HEK293 (cell line): ENCODE measurements at regions not wholly inside any gene's neighbourhood (a gene's known extent, or its start where the extent isn't known, plus 50 kb on each side); places are given as distances from the start of the nearest gene placed in this dataset.

Experiments used
- BCL11A ChIP-seq: fragments of 450-650 bp; formaldehyde crosslinking; IDR thresholded peaks from 2 replicates; pipeline ENCODE4 v1.5.1; 2016; ENCODE audit warnings: low read depth, missing biosample characterization, missing genetic modification characterization
- CTCF ChIP-seq: fragments of 450-650 bp; formaldehyde crosslinking; IDR thresholded peaks from 2 replicates; pipeline ENCODE4 v1.5.1; 2016; ENCODE audit warnings: missing biosample characterization, missing genetic modification characterization
- ELK4 ChIP-seq: IDR thresholded peaks from 2 replicates; pipeline ENCODE4 v1.6.1; 2011; ENCODE audit warnings: mild to moderate bottlenecking, low read depth, low read length, borderline replicate concordance
- PATZ1 ChIP-seq: fragments of 450-650 bp; formaldehyde crosslinking; IDR thresholded peaks from 2 replicates; pipeline ENCODE4 v1.5.1; 2016; ENCODE audit warnings: missing biosample characterization, missing genetic modification characterization
- ZBTB8A ChIP-seq: fragments of 450-650 bp; formaldehyde crosslinking; IDR thresholded peaks from 2 replicates; pipeline ENCODE4 v1.5.1; 2016; ENCODE audit warnings: missing biosample characterization, missing genetic modification characterization
- ZEB2 ChIP-seq: fragments of 450-650 bp; formaldehyde crosslinking; IDR thresholded peaks from 2 replicates; pipeline ENCODE4 v1.5.1; 2016; ENCODE audit warnings: missing biosample characterization, missing genetic modification characterization
- ZNF214 ChIP-seq: fragments of 450-650 bp; formaldehyde crosslinking; IDR thresholded peaks from 2 replicates; pipeline ENCODE4 v1.5.1; 2017; ENCODE audit warnings: missing biosample characterization, mild to moderate bottlenecking, missing genetic modification characterization, borderline replicate concordance
- ZNF26 ChIP-seq: fragments of 450-650 bp; formaldehyde crosslinking; IDR thresholded peaks from 2 replicates; pipeline ENCODE4 v1.5.1; 2016; ENCODE audit warnings: missing biosample characterization, missing genetic modification characterization
- ZNF350 ChIP-seq: fragments of 450-650 bp; formaldehyde crosslinking; IDR thresholded peaks from 2 replicates; pipeline ENCODE4 v1.5.0; 2017; ENCODE audit warnings: missing biosample characterization, mild to moderate bottlenecking, missing genetic modification characterization
- ZNF510 ChIP-seq: fragments of 450-650 bp; formaldehyde crosslinking; IDR thresholded peaks from 2 replicates; pipeline ENCODE4 v1.5.1; 2018; ENCODE audit warnings: mild to moderate bottlenecking, missing genetic modification characterization, missing biosample characterization; ENCODE audit not compliant: insufficient replicate concordance
- ZNF596 ChIP-seq: fragments of 450-650 bp; IDR thresholded peaks from 2 replicates; pipeline ENCODE4 v1.5.0; 2018; ENCODE audit warnings: missing biosample characterization, mild to moderate bottlenecking, missing genetic modification characterization, moderate library complexity
- ZNF639 ChIP-seq: fragments of 450-650 bp; formaldehyde crosslinking; IDR thresholded peaks from 2 replicates; pipeline ENCODE4 v1.5.1; 2016; ENCODE audit warnings: missing biosample characterization, missing genetic modification characterization
- ZNF704 ChIP-seq: fragments of 450-650 bp; formaldehyde crosslinking; IDR thresholded peaks from 2 replicates; pipeline ENCODE4 v1.5.1; 2016; ENCODE audit warnings: missing biosample characterization, missing genetic modification characterization

- no peak for TF ChIP-seq CTCF (tag by site-specific recombination)
- TF ChIP-seq ZNF596 (tag by site-specific recombination), result no peak
- no peak for TF ChIP-seq ZNF510
- no peak for TF ChIP-seq ZBTB8A (tag by site-specific recombination)
- no peak for TF ChIP-seq ZNF704
- no peak for TF ChIP-seq ZNF26 (tag by site-specific recombination)
- no peak for TF ChIP-seq PATZ1 (tag by site-specific recombination)
- no peak for TF ChIP-seq BCL11A (tag by site-specific recombination)
- no peak for TF ChIP-seq ZNF639 (tag by site-specific recombination)
- no peak for TF ChIP-seq ZEB2 (tag by site-specific recombination)
- TF ChIP-seq ELK4, result no peak
- TF ChIP-seq ZNF214 (tag by site-specific recombination), result no peak
- TF ChIP-seq ZNF350 (tag by site-specific recombination), result no peak
These were observed 88.4 kb upstream of the TMPRSS2 start for GRCh38 chr21:41596241-41596925.
